Right kidney (tissue), 1 donor: ENCODE measurements at regions not wholly inside any gene's neighbourhood (a gene's known extent, or its start where the extent isn't known, plus 50 kb on each side); places are given as distances from the start of the nearest gene placed in this dataset.

ENCODE experiments used
- DNase-seq: peaks from one replicate; pipeline ENCODE4 v3.0.0-alpha.2; 2016

DNA sequence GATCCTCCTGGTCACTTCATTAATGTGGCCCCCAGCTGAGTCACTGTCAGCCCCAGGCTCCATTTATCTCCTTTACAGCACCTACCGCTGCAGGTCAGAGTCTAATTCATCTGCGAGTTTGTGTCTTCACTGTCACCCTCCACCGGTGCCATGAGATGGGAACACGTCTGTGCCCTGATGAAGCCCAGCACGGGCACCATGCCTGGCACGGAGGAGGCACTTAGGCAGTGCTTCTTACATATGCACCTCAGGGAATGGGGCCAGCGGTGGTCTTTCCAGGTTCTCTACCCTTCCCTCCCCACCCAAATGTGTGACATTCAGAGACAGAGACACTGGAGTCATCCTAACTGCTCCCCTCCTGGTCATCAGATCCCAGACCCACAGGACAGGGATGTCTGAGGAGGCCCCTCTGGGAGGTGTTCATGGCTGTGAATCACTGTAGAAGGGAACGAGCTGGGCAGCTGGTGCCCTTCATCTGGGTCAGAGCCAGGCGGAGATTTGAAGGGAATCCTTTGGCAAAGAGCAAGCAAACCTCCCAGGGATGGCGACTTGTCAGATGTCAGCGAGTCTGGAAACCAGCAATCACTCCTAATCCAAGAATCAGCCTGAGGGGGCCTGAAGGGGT is 364.6 kb downstream of the PREX1 start:
- no peak for DNase-seq

DNA sequence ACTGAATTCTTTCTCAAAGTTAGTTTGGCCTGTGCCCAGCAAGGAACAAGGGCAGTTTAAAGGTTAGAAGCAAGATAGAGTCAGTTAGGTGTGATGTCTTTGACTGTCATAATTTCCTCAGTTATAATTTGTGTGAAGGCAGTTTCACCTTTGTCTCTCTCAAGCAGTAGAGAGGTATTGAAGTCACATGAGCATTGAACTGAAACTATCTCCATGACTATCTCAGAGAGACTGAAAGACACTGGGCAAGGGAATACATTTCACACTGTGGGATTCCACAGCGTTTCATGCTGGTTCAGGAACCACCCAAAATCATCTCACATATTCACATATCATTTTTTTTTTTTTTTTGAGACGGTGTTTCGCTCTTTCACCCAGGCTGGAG is 366.1 kb downstream of the PREX1 start:
- no peak for DNase-seq

DNA sequence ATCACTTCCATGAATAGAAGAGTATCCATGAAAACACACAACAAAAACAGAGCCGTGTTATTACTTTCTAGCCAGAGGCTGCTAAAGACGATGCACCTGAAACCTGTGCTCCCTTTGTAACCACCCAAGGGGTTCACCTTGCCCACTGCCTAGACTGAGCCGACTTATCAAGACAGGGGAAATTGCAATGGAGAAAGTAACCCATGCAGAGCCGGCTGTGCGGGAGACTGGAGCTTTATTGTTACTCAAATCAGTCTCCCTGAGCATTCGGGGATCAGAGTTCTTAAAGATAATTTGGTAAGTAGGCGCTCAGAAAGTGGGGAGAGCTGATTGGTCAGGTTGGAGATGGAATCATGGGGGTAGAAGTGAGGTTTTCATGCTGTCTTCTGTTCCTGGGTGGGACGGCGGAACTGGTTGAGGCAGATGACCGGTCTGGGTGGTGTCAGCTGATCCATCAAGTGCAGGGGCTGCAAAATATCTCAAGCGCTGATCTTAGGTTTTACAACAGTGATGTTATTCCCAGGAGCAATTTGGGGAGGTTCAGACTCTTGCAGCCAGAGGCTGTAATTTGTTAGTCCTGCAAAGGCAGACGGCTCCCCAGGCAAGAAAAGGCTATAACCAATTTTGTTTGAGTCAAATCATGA is 366.6 kb downstream of the PREX1 start:
- DNase-seq = no peak

DNA sequence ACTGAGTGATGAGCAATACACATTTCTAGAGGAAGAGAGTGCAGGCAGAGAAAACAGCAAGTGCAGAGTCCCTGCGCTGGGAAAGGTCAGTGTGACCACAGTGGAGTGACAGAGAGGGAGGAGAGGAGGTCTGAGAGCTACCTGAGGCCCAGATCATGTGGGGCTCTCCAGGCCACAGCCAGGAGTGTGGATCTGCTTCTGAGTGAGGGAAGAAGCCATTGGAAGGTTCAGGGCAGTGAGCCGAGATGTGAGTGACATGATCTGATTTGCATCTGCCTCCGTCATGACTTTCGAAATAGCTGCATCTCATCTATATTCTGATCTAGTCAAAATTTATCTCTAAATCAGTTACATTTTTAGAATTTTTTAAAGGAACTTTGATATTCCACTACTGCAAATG is 367.1 kb downstream of the PREX1 start:
- no peak for DNase-seq

DNA sequence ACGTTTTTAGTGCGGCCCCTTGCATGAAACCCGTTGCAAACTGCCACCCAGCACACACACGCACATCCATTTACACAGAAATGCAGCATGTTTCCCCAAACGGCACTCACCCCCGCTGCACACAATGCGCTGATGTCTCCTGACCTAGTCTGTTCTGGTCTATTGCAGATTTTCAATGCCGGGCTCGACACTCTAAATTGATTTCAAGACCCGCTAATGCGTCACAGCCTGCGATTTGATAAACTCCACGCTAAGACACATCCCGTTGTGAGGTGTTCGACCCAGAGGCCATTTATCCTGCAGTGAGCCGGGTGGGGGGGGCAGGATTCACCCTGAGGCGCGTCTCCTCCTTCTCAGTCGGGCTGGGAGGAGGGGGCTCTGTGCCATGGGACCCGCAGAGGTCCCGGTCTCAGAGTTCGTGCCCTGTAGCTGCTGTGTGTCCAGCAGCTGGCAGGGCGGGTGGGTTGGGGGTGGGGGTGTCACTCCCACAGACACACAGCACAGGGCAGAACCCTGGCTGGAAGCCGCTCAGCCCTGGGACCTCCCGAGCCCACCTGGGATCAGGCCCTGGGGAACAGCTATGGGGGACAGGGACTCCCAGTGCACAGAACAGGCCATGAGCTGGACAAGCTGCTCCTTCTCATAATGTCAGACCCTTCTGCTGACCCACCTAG is 367.9 kb downstream of the PREX1 start:
- DNase-seq = no peak

DNA sequence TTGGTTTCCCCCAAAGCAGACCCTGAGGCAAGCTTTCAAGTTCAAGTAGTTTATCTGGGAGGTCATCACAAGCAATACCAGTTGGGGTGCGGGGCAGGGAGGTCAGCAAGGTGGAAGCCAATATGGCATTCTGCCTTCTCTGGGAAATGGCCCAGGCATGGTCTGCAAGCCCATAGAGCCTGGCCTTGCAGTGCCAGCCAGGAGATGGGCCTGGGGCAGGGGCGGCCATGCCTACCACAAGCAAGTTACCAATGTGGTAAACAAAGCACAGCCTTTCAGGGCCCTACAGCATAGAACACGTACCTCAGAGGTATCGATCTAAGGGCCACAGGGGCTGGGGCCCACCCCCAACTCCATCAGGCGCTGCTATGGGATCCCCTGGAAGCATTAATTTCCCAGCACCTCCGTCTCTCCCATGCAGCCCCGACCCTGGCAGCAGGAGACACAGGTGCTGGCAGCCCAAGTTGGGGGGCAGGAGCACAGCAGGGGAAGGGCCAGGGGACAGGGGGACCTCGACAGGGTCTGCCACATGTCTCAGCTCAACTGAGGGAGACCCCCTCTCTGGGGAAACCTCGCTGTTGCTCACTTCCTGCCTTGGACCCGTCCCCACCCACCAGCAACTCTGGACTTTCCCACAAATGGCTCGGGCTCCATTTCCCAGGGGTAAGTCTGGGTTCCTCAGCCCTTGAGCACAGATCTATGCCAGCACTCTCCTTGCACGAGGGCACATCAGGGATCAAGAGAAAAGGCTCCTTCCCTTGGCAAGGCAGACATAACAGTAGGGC is 369.0 kb downstream of the PREX1 start:
- no peak for DNase-seq

DNA sequence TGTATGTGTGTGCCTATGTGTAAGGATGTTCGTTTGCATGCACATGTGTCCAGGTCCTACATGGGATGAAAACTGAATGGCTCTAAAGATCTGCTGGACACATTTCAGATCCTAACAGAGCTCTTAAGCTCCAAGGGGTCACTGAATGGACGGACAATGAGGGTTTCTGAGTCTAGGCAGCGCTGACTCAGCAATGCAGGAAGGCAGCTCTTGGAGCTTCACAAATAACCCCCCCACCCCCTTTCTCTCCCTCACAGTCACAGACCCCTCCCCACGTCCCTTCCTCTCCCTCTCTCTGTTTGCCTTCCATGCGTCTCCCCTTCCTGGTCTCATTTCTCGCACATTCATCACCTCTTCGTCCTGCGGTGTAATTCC is 369.8 kb downstream of the PREX1 start:
- no peak for DNase-seq

DNA sequence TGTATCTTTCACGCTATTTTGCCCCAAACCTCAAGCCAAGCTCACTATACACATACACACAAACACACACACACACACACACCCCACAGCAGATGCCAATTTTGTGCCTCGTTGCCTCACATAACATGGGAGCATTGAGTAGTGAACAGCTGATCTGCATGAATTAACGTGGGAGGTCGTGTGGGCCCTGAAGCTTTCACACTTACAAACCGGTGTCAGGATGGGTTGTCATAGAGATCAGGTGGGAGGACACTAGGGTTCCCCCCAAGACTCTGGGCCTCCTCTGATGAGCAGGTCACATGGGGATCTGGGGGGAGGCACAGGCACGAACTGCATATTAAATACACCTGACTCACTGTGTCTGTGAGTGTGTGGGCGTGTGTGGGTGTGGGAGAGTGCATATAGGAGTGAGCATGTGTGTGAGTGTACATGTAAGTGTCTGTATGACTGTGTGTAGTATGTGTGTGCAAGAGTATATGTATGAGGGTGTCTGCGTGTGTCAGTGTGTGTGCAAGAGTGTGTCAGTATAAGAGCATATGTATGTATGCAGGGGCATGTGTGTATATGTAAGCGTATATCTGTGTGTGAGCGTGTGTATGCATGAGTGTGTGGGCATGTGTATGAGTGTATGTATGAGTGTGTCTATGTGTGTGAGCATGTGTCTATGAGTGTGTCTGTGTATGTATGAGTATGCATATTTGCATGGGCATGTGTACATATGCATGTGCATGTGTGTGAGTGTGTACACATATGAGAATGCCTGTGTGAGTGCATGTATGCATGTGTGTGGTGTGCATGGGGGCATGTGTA is 370.4 kb downstream of the PREX1 start:
- no peak for DNase-seq

DNA sequence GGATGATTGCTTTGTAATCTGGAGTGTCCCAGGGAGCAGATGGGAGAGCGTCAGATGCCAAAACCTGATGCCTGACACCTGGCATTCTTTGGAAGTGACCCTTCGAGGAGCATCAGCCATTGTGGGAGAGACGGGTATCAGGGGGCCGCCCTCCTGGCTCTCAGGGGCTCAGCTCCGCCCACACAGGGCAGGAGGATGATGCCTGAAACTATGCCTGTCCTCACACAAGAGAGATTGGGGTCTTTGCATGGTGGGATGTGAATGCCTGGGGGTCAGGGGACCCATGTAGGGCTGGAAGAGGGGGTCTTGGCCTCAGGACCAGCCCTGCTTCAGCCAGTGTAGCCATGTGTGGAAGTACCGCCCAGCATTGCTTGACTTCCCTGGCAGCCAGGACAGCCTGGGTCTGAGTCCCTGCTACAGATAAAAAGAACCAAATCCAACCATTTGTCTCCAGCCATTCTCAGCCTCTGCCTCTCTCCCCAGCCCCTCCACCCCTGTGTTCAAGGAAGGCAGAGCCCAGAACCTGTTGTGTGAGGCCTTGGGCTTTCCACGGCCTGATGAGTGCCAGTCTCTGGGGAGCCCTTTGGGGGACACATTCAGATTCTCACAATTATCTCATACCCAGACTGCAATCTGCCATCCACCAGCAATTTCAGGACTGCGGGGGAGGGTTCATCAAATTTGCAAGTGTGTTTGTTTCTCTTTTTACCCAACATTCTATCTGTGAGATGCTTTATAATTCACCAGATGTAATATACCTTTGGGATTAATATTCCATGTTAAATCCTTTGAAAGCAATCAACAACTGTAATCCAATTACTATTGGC is 371.2 kb downstream of the PREX1 start:
- DNase-seq = no peak

DNA sequence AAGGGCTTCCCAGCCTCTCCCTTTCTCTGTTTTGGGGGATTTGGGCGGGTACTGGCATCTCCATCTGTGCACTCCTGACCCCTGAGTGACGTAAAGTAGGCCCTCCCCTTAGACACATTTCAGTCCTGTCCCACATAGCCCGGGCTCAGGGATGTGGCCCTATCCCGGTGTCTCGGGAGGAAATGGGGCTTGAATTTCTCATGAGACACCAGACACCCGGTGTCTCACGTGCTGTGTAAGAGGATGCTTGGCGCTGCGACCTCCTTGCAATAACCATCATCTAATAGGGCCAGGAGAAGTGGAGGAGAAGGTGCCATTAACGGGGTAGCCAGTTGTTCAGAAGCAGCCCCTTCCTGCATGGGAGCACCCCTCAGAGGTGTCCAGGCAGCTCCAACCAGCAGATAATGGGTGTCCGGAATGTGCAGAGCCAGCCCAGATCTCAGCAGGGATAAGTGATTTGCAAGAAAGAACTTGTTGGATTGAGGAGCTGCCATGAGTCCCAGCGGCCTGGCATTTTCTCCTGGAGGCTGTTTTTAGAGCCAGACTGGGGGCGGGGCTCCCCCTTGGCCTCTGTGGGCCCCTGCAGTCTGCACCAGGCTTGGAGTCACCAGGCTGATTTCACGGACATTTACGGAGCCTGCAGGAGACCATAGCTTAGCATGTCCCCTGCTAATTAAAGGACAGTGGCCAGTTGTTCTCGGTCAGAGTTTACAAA is 372.0 kb downstream of the PREX1 start:
- no peak for DNase-seq

DNA sequence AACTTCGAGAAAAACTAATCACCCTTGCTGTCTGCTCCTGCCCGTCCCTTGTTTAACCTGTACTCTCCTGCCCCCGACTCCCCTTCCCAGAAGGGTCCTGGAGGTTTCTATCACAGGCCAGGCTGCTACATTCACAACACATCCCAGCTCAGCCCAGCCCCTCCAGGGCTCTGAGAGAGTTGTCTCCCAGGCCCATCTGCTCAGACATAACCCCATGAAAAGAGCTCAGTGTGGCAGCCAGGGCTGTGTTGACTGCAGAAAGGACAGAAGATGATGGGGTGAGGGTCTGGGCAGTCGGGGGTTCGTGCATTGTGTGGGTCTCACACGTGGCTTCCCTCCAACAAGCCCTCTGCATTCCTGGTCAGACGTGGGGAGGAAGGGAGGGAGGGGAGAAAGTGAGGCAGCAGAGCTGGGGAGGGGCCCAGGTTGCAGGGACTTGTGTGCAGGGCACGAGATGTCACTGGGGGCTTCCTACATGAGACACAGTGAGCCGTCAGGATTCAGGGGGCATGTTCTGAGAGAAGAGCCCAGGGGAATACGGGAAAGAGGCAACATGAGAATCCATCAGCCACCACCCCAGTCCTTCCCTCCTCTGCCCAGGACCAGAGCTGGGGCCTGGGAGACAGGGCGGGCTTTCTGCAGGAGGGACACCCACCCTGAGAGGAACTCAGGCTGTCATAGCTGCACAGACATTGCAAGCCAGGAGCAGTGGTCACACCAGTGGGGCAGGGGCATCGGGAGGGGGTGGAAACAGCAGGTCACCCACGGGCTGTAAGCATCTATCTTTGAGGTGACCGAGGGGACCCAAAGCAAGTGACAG is 372.9 kb downstream of the PREX1 start:
- DNase-seq = no peak

DNA sequence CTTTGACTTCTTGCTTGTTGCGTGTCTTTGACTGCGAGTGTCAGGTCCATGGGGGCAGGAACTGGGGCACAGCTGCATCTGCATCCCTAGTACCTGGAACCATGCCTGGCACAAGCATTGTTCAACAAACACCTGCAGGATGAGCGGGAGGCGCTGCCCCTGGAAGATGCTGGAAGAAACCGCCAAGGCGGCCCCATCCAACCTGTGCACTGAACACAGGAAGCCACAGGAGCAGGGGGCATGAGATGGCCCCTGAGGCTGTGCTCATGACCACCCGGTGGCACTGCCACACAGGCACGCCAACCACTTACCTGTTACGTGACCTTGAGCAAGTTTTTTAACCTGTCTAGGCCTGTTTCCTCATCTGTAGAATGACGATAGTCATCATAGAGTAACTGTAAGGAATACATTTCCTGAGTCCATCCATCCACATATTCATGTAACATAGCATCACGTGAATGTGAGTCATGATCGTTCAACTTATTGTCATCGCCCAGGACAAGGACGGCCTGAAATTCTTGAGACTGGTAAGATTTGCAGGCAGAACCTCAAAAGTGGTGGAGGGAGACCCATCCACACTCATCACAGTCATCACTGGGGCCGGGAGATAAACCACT is 374.2 kb downstream of the PREX1 start:
- DNase-seq = no peak

DNA sequence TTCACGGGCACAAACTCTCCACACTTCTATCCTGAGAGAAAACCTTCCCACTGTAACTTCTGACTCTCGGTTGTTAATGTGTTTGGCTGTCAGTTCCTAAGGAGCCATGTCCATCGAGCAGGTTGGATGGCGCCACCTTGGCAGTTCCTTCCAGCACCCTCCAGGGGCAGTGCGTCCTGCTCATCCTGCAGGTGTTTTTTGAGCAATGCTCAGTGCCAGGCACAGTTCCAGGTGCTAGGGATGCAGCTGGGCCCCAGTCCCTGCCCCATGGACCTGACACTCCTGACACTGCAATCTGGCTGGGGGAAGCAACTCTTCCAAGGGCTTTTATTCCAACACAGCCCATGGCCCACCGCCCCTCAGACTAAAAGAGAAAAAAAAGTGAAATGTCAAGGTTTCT is 376.4 kb downstream of the PREX1 start:
- DNase-seq = no peak

DNA sequence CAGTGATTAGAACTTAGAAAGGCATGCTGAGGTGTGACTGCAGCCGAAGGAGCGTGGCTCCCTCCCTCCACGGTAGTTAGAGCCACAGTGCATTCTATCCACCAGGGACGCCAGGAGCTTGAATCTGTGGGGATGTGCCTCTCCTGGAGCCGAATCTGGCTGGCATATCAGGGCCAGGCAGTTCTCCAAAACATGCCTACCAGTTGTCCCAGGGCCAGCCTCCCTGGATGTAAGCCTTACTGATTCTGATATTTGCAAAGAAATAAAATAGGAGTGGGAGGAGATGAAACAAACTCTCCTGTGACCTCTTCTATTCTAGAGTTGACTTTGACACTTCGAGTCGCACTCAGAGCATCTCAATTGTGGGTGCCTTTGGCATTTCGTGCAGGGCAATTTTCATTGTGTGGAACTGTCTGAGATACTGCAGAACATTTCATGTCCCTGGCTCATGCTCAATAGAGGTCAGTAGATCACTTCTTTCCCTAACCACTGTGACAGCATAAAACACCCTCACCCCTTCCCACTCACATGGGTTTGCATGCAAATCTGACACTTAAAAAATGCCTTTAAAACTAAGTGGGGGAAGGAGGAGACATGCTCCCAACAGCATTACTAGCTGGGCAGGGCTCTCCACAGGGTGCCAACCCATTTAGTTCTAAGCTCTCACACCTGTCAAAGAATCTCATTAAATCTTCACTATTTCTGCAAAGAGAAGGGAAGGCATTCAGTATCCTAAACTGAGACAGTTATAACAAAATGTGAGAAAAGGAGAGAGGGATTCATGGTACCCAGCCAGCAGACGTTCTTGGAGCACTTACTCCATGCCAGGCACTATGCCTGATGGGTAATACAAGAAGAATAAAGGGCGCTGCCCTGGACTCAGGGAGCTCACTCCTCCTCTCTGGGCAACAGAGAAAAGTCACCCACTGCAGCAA is 378.9 kb downstream of the PREX1 start:
- DNase-seq = no peak

DNA sequence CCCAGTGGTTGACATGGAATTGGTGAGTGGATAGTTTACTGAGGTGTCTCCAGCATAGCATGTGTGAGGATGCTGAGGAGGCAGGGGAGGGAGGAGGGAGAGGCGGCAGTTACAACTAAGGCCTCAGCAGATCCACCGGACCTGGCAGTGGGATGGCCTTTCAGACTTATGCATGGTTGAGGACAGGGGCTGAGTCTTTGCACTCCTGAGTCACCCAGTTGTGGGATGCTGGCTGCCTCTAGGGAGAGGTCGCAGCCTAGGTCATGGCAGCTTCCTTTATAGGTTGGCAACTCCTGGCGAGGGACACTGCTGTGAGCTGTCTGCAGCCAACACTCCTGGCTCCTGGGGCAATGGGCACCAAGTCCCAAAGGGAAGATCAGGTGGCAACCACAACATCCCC is 380.3 kb downstream of the PREX1 start:
- no peak for DNase-seq

DNA sequence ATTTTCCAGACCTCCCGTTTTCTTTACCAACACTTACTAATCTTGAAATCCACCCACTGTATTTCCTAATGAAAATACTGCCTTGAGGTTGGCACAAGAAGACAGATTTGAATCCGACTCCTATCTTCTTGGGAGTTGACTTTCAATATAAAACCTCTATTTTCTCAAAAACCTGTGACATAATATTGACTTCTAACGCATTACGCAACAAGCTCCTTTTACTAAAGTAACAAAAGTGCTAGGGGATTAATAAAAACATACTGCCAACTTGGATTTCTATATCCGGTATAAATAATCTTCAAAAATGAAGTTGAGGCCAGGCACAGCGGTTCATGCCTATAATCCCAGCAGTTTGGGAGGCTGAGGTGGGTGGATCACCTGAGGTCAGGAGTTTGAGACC is 382.0 kb downstream of the PREX1 start:
- DNase-seq = no peak

DNA sequence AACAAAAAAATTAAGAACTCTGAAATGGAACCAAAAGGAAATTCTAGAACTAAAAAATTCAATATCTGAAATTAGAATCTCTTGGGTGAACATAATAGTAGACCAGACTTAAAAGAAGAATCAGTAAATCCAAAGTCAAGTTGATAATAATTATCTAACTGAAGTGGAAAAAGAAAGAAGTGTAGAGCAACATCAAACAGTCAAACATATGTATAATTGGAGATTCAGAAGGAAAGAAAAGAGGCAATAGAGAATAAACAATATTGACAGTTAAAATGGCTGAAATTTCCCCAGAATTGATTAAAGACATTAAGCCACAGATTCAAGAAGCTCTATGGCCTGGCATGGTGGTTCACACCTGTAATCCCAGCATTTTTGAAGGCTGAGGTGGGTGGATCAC is 383.6 kb downstream of the PREX1 start:
- no peak for DNase-seq

DNA sequence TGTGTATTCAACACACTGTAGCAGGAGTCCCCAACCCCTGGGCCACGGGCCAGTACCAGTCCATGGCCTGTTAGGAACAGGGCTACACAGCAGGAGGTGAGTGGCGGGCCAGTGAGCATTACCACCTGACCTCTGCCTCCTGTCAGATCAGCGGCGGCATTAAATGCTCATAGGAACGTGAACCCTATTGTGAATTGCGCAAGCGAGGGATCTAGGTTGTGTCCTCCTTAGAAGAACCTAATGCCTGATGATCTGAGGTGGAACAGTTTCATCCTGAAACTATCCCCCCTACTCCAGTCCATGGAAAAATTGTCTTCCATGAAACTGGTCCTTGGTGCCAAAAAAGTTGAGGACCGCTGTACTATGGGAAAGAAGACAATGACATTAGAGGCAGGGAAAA is 386.9 kb downstream of the PREX1 start:
- DNase-seq = no peak
